Kidney epithelial cell (primary cell): ENCODE measurements at regions not wholly inside any gene's neighbourhood (a gene's known extent, or its start where the extent isn't known, plus 50 kb on each side); places are given as distances from the start of the nearest gene placed in this dataset.

Source experiments
- DNase-seq: peaks from one replicate; pipeline ENCODE4 v3.0.0-alpha.2; 2010; ENCODE audit warnings: low read depth
- H3K27me3 ChIP-seq: 2 replicates; pipeline ENCODE4 v1.6.0; 2011; ENCODE audit warnings: low read length; ENCODE audit not compliant: control insufficient read depth, insufficient read depth
- H3K36me3 ChIP-seq: 2 replicates; pipeline ENCODE4 v1.5.1; 2011; ENCODE audit warnings: low read length; ENCODE audit not compliant: control insufficient read depth, insufficient read depth
- H3K4me3 ChIP-seq: 2 replicates; pipeline ENCODE4 v1.5.1; 2011; ENCODE audit warnings: low read depth, mild to moderate bottlenecking, control low read depth, low read length
- CTCF ChIP-seq: IDR thresholded peaks from 2 replicates; pipeline ENCODE4 v1.5.1; 2011; ENCODE audit warnings: mild to moderate bottlenecking, moderate library complexity, low read length, control low read depth, inconsistent platforms; ENCODE audit not compliant: insufficient read depth, poor library complexity, severe bottlenecking

- no peaks in the 10 kb centered on the region for H3K27me3 ChIP-seq
- no peak for DNase-seq
- TF ChIP-seq CTCF: no peak
- no peaks in the 10 kb centered on the region for H3K36me3 ChIP-seq
- no peak overlapping the region for H3K4me3 ChIP-seq
Observed at GRCh38 chr12:92560713-92561542, 141.9 kb upstream of the PLEKHG7 start.

GRCh38 chr12:92558806-92559205 lies 144.0 kb upstream of the PLEKHG7 start:
- no peak for DNase-seq
- Histone ChIP-seq H3K4me3 (no peak overlapping the region), H3K36me3 (no peaks in the 10 kb centered on the region), H3K27me3 (no peaks in the 10 kb centered on the region)
- TF ChIP-seq CTCF: no peak

GRCh38 chr12:92558215-92558773 lies 144.5 kb upstream of the PLEKHG7 start:
- no peak for DNase-seq
- Histone ChIP-seq H3K36me3 (no peaks in the 10 kb centered on the region), H3K27me3 (no peaks in the 10 kb centered on the region), H3K4me3 (no peak overlapping the region)
- TF ChIP-seq CTCF: no peak

- Histone ChIP-seq H3K27me3 (no peaks in the 10 kb centered on the region), H3K4me3 (no peak overlapping the region), H3K36me3 (no peaks in the 10 kb centered on the region)
- TF ChIP-seq CTCF: no peak
- DNase-seq: no peak
Observed at GRCh38 chr12:92557422-92557724, 145.4 kb upstream of the PLEKHG7 start.

GRCh38 chr12:92556637-92557421 lies 146.0 kb upstream of the PLEKHG7 start:
- TF ChIP-seq CTCF: no peak
- H3K27me3 ChIP-seq: no peaks in the 10 kb centered on the region

More at GRCh38 chr12:92556637-92557421, 146.0 kb upstream of the PLEKHG7 start:
- no peak for DNase-seq
- H3K36me3 ChIP-seq: no peaks in the 10 kb centered on the region
- no peak overlapping the region for H3K4me3 ChIP-seq
